NB4 (cell line): ENCODE measurements at regions not wholly inside any gene's neighbourhood (a gene's known extent, or its start where the extent isn't known, plus 50 kb on each side); places are given as distances from the start of the nearest gene placed in this dataset.

Experiments used
- CTCF ChIP-seq: IDR thresholded peaks from one replicate; pipeline ENCODE4 v1.5.1; 2012; ENCODE audit warnings: low read depth, low read length
- MAX ChIP-seq: IDR thresholded peaks from 2 replicates; pipeline ENCODE4 v1.6.1; 2011; ENCODE audit warnings: low read depth, low read length

DNA sequence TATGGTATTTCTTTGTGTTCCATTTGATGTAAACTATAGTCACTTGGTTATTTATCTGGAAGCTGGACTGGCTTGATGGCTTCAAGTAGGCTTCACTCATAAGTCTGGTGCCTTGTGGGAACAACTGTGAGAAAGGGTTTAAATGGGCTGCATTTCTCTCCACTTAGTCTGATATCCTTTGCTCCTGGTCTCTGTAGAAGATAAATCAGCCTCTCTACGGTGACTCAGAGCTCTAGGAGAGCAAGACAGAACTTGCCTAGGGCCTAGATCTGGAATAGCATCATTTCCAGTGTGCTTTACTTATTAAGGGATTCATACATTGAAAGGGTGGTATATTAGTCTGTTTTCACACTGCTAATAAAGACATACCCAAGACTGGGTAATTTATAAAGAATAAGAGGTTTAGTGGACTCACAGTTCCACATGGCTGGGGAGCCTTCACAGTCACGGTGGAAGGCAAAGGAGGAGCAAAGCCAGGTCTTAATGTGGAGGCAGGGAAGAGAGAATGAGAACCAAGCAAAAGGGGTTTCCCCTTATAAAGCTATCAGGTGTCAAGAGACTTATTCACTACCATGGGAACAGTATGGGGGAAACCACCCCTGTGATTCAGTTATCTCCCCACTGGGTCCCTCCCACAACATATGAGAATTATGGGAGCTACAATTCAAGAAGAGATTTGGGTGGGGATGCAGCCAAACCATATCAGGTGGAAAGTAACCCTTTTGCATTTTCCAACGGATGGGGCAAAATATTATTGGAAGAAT lies 1746.4 kb upstream of the PCDH7 start:
- TF ChIP-seq MAX (no peak), CTCF (no peak)
